Brain pericyte (primary cell): ENCODE measurements at regions not wholly inside any gene's neighbourhood (a gene's known extent, or its start where the extent isn't known, plus 50 kb on each side); places are given as distances from the start of the nearest gene placed in this dataset.
A peak's percentile ranks its signal among the peaks of the same experiment; 100 is the strongest.

ENCODE experiments used
- DNase-seq: peaks from one replicate; pipeline ENCODE4 v3.0.0-alpha.2; 2012; ENCODE audit warnings: low read depth, low spot score

- no peak for DNase-seq
Observed at GRCh38 chr4:137677863-137678262, 145.6 kb upstream of the PCDH18 start.

GRCh38 chr4:137676357-137676998 lies 144.2 kb upstream of the PCDH18 start:
- no peak for DNase-seq

DNA sequence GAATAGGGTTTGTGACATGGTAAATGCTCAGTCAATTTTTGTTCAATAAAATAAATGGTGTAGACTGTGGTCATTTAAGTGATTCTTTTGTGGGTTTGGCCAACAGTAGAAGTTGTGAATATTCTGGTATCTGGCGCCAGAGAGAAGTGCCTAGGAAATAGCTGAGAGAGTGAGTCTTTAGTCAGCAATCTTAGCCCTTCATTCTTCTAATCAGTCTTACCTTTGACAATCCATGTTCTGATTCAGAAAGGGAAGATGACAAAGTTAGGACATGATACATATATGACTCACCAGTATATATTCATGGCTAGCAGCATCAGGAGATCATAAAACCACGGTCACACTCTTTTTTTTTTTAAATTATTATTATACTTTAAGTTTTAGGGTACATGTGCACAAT lies 141.8 kb upstream of the PCDH18 start:
- DNase-seq, result no peak

DNA sequence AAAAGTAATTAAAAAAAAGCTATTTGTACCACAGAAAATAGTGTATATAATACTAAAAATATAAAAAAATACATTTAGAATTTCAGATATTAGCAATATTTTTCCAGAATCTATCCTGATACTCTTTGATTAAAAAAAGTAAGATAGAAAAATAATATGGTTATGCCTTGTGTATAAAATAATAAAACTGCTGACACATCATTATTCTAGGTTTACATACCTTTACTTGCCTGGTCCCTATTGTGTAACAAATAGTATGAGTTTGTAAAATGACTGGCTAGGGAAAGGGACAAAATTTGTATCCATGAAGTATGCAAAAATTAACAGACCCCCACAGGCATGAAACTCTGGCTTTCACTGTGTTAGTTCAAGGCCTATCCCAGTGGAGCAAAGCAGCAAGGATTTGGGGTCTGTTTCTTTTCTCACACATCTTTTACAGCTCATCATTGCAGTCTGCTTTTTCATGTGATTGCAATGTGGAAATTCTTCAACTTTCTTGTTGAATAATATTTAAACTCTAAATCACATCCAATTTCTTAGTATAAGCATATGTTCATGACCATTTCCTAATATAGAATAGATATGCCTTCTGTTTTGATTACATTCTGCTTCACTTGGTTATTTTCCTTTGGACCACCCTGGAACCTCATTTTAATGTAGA lies 136.7 kb upstream of the PCDH18 start:
- DNase-seq, result no peak

- no peak for DNase-seq
Observed at GRCh38 chr4:137664416-137664815, 132.1 kb upstream of the PCDH18 start.

- DNase-seq, result peak; percentile 76
Observed at GRCh38 chr4:137664046-137664387, 131.7 kb upstream of the PCDH18 start.

- DNase-seq, result no peak
Observed at GRCh38 chr4:137663251-137664045, 131.2 kb upstream of the PCDH18 start.

DNA sequence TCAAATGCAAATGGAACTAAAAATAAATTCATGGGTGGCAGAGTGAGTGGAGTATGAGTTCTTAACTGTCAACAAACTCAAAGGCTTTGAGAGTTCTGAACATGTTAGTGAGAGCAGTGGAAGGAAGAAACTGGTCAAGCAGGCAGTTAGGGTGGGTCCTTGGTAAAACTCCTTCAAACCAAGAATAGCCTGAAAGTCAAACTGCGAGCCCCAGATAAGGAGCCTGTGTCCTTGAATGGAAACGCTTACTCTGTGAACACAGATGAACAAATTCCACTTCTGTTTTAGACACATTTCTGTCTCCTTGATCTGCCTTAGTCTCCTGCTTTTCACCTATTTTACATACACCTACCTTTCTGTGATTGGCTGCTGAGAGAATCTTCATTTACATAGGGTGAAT lies 129.4 kb upstream of the PCDH18 start:
- no peak for DNase-seq

GRCh38 chr4:137660211-137660610 lies 127.9 kb upstream of the PCDH18 start:
- DNase-seq, result no peak

DNA sequence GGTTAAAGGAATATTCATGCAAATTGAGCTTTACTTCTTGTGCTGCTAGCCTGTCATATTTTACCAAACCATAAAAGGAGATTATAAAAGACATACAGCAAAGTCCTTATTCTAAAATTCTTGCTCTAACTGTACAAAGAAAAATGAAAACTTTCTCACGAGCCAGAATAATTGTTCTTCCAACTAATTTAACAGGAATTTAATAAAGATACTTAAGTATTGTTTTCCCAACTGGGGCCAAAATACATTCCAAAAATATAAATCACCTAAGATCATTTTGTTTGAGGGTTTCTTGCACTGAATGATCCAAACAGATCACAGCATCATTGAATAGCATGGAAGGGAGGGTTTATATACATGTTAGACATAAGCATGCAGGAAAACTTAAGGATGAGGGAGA lies 127.1 kb upstream of the PCDH18 start:
- no peak for DNase-seq

- no peak for DNase-seq
Observed at GRCh38 chr4:137656661-137657060, 124.4 kb upstream of the PCDH18 start.

- no peak for DNase-seq
Observed at GRCh38 chr4:137655302-137655701, 123.0 kb upstream of the PCDH18 start.

DNA sequence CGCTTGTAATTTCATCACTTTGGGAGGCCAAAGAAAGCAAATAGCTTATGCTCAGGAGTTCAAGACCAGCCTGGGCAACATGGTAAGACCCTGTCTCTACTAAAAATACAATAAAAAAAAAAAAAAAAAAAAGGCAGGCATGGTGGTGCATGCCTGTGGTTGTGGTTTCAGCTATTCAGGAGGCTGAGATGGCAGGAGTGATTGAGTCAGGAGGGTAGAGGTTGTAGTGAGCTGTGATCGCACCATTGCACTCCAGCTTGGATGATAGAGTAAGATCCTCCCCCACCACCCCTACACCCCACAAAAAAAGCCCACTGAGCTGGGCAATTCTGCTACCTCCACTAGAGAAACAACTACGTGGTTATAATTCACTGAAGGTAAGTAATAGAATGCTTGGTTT lies 118.8 kb upstream of the PCDH18 start:
- no peak for DNase-seq

GRCh38 chr4:137649711-137650450 lies 117.6 kb upstream of the PCDH18 start:
- DNase-seq, result no peak

DNA sequence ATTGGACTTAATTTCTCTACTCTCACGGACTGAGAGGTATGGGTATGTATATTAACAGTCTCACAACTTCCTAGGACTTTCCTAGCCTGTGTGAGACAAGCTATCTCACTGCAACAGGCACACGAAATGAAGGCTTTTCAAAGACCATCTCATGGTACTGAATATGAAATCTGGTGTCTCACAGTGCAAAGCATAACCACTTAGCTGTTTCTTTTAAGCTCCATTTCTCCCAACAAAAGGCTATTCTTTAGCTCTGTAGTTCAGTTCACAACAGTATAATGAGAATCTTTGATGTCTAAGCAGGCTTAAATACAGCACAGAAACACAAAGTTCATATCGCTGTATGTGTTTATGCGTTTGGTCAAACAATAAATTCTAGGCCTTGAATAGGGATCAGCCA lies 116.2 kb upstream of the PCDH18 start:
- DNase-seq, result no peak

GRCh38 chr4:137647375-137647774 lies 115.1 kb upstream of the PCDH18 start:
- DNase-seq, result no peak

DNA sequence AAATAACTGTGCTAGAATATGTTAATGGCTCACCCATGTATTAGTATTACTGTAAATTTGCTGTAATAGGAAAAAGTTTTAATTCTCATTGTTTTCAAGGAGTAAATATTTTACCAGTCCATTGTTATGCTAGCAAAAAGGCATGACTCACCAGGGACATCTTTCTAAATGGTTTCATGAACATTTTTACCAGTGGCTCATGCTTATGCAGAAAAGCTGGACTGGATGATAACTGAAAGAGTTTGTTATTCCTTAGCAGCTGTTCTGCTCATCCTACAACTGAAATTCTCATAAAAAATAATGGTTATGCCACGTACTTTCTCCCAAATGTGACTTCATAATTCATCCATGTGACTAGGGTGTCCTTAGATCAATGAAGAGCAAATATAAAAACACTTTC lies 111.9 kb upstream of the PCDH18 start:
- no peak for DNase-seq

- no peak for DNase-seq
Observed at GRCh38 chr4:137641544-137641943, 109.2 kb upstream of the PCDH18 start.

DNA sequence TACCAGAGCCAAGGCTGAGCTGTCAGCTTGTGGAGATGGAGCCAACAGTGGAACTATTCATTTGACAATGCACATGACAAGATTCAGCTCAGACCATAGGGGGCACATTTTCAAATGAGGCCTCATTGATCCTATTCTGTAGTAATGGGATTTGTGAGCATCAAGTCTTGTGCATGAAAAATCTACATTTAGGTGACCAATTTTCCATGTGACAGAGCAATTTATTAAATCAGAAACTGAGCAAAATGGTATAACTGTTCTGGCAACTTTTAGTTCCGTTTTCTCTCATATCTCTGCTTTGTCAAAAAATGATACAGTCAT lies 108.5 kb upstream of the PCDH18 start:
- no peak for DNase-seq

GRCh38 chr4:137640156-137640837 lies 108.0 kb upstream of the PCDH18 start:
- DNase-seq, result no peak

DNA sequence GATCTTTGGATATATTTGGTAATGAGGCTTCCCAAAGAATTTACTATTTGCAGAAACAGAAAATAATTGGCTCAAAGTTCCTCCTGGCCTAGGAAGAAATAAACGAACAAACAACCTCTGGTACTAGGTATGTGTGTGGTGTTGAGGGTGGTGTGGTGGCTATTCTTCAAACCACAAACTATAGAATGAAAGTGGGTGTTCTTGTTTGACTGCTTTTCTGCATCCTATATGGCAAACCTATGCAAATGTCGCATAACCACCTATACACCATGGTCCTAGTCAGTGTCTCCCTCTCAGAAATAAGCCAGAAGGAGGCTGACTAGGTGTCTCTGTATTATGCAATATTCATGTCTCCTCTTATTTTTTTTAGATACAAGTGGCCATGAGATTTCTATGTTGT lies 106.6 kb upstream of the PCDH18 start:
- no peak for DNase-seq

DNA sequence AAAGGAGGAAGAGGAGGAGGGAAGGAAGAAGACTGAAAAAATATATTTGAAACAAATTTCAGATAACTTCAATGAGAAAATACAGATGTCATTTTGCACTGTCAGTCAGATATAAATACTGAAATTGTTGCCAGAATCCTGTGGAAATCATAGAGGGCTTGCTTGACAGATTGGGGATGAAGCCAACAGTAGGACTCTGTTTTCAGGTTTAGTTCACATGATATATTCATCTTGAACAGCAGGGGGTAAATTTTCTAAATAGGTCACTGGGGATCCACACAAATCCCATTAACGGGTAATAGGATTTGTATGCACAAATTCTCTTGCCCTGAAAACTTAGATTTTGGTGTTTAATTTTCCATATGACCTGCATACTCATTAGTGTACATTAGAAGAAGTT lies 103.3 kb upstream of the PCDH18 start:
- no peak for DNase-seq
